A204.1 (cell line): ENCODE measurements at regions not wholly inside any gene's neighbourhood (a gene's known extent, or its start where the extent isn't known, plus 50 kb on each side); places are given as distances from the start of the nearest gene placed in this dataset.
"Not testable (repeated sequence)": the region's sequence is repeated elsewhere in the genome, so short reads cannot be mapped to it uniquely, and the experiment has no call there.

Experiments
- FAIRE-seq: peaks from 2 replicates; lab custom pipeline; 2012; peaks lifted over from hg19 to GRCh38; lab: Jason Lieb, UNC

- no peak for FAIRE-seq
These were observed 1403.5 kb upstream of the PABPC4L start for GRCh38 chr4:135605076-135605475.

- FAIRE-seq = no peak
These were observed 1402.9 kb upstream of the PABPC4L start for GRCh38 chr4:135604531-135604930.

- FAIRE-seq = no peak
These were observed 1399.8 kb upstream of the PABPC4L start for GRCh38 chr4:135601351-135601750.

- no peak for FAIRE-seq
These were observed 1396.6 kb upstream of the PABPC4L start for GRCh38 chr4:135598151-135598550.

- no peak for FAIRE-seq
These were observed 1392.9 kb upstream of the PABPC4L start for GRCh38 chr4:135594521-135594920.

GRCh38 chr4:135575041-135575440, 1373.5 kb upstream of the PABPC4L start:
- no peak for FAIRE-seq

GRCh38 chr4:135573251-135573650, 1371.7 kb upstream of the PABPC4L start:
- no peak for FAIRE-seq

- FAIRE-seq = no peak
These were observed 1362.5 kb upstream of the PABPC4L start for GRCh38 chr4:135564090-135564489.

- FAIRE-seq = no peak
These were observed 1351.6 kb upstream of the PABPC4L start for GRCh38 chr4:135553213-135553612.

GRCh38 chr4:135552131-135552530, 1350.5 kb upstream of the PABPC4L start:
- no peak for FAIRE-seq

- FAIRE-seq = no peak
These were observed 1347.1 kb upstream of the PABPC4L start for GRCh38 chr4:135548711-135549110.

GRCh38 chr4:135545616-135546317, 1344.2 kb upstream of the PABPC4L start:
- no peak for FAIRE-seq

GRCh38 chr4:135538698-135539097, 1337.1 kb upstream of the PABPC4L start:
- FAIRE-seq = no peak

- no peak for FAIRE-seq
These were observed 1331.5 kb upstream of the PABPC4L start for GRCh38 chr4:135533053-135533452.

GRCh38 chr4:135532132-135532531, 1330.5 kb upstream of the PABPC4L start:
- no peak for FAIRE-seq

GRCh38 chr4:135515295-135515694, 1313.7 kb upstream of the PABPC4L start:
- no peak for FAIRE-seq

GRCh38 chr4:135510582-135510981, 1309.0 kb upstream of the PABPC4L start:
- FAIRE-seq = no peak

- FAIRE-seq = no peak
These were observed 1306.6 kb upstream of the PABPC4L start for GRCh38 chr4:135508006-135508714.

- no peak for FAIRE-seq
These were observed 1296.1 kb upstream of the PABPC4L start for GRCh38 chr4:135497563-135498152.

GRCh38 chr4:135492439-135492838, 1290.8 kb upstream of the PABPC4L start:
- FAIRE-seq = no peak

- FAIRE-seq = no peak
These were observed 1283.8 kb upstream of the PABPC4L start for GRCh38 chr4:135485371-135485770.

GRCh38 chr4:135476272-135476671, 1274.7 kb upstream of the PABPC4L start:
- FAIRE-seq = no peak

GRCh38 chr4:135464311-135464710, 1262.7 kb upstream of the PABPC4L start:
- FAIRE-seq = no peak

GRCh38 chr4:135447598-135447997, 1246.0 kb upstream of the PABPC4L start:
- not testable (repeated sequence) for FAIRE-seq
